NCI-H1436 (cell line): ENCODE measurements at regions not wholly inside any gene's neighbourhood (a gene's known extent, or its start where the extent isn't known, plus 50 kb on each side); places are given as distances from the start of the nearest gene placed in this dataset.

Experiments used
- DNase-seq: peaks from one replicate; lab custom pipeline; 2025; lab: John Stamatoyannopoulos, UW

- no peak for DNase-seq
Measured at GRCh38 chr6:170483413-170483812, 69.7 kb downstream of the PSMB1 start.

GRCh38 chr6:170480050-170480692 lies 72.9 kb downstream of the PSMB1 start:
- DNase-seq = no peak

- no peak for DNase-seq
Measured at GRCh38 chr6:170476360-170476759, 76.7 kb downstream of the PSMB1 start.

GRCh38 chr6:170475118-170475517 lies 78.0 kb downstream of the PSMB1 start:
- no peak for DNase-seq

GRCh38 chr6:170473801-170474200 lies 79.3 kb downstream of the PSMB1 start:
- no peak for DNase-seq

GRCh38 chr6:170473301-170473717 lies 79.8 kb downstream of the PSMB1 start:
- no peak for DNase-seq

- DNase-seq = no peak
Measured at GRCh38 chr6:170471491-170471890, 81.6 kb downstream of the PSMB1 start.

- DNase-seq = no peak
Measured at GRCh38 chr6:170470734-170471133, 82.4 kb downstream of the PSMB1 start.

- DNase-seq = no peak
Measured at GRCh38 chr6:170464524-170464979, 88.6 kb downstream of the PSMB1 start.

- DNase-seq = no peak
Measured at GRCh38 chr6:170464080-170464479, 89.0 kb downstream of the PSMB1 start.

GRCh38 chr6:170463101-170463721 lies 89.9 kb downstream of the PSMB1 start:
- no peak for DNase-seq

GRCh38 chr6:170462366-170463020 lies 90.6 kb downstream of the PSMB1 start:
- DNase-seq = peak; percentile 35

- DNase-seq = no peak
Measured at GRCh38 chr6:170461556-170462365, 91.3 kb downstream of the PSMB1 start.

- no peak for DNase-seq
Measured at GRCh38 chr6:170461111-170461510, 92.0 kb downstream of the PSMB1 start.

- DNase-seq = no peak
Measured at GRCh38 chr6:170460641-170461040, 92.5 kb downstream of the PSMB1 start.

- DNase-seq = no peak
Measured at GRCh38 chr6:170459451-170459850, 93.7 kb downstream of the PSMB1 start.

GRCh38 chr6:170456886-170457698 lies 96.0 kb downstream of the PSMB1 start:
- DNase-seq = no peak
